ENCODE measurements at regions not wholly inside any gene's neighbourhood (a gene's known extent, or its start where the extent isn't known, plus 50 kb on each side); places are given as distances from the start of the nearest gene placed in this dataset.
A peak's percentile ranks its signal among the peaks of the same experiment; 100 is the strongest.

DNA sequence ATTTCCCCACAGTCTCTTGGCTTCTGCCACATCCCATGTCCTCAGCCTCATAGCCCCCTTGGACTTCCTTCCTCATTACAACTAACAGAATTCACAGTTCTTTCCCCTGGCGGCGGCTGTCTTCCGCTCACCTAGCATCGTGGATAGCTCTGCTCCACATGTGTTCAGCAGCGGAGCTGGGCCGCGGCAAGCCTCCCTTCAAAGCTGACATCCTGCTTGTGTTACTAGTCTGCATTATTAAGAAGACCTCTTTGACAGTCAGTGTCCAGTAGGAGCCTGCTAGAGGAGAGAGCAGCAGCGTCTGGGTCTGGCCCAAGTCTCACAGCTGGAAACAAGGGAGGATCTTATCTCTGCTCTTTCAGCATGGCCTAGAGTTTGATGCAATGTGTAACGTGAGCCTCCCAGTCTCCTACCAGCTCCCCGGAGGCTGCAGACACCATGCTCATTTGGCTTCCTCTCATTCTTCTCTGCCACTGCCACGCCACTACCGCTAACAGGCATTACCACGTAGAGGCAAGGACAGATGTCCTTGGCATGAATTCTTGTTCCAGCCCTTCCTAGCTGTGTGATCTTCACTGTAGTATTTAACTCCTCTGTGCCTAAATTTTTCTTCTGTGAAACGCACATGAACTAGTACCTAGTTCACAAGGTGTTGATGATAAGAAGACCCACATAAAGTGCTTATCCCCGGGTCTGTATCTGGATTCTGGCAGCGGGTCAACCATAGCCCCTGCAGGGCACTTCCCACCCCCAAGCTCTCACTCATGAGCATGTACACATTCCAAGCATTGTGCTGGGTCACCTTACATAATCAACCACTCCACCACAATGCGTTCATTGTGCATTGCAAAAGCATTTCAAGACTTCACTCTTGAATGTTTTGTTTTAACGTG lies 107.1 kb upstream of the BACH2 start:
- DNase-seq (ENCODE audit: low read depth in 2 of 2): peak; percentile 53 to 55

DNA sequence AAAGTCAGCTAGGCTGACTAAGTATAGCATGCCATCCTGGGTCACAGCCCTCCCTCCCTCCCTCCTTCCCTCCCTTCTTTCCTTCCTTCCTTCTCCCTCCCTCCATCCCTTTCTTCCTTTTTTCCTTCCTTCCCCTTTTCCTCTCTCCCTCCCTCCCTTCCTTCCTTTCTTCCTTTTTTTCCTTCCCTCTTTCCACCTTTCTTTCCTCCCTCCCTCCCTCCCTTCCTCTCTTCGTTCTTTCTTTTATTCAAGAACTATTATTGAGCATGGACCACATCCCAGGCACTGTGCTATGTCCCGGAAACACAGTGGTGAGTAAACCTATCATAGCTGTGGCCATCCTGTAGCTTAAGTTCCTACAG lies 106.2 kb upstream of the BACH2 start:
- no peak for DNase-seq (ENCODE audit: low read depth in 2 of 2)

GRCh38 chr6:90401933-90402830 lies 105.5 kb upstream of the BACH2 start:
- no peak for DNase-seq (ENCODE audit: low read depth in 2 of 2)

DNA sequence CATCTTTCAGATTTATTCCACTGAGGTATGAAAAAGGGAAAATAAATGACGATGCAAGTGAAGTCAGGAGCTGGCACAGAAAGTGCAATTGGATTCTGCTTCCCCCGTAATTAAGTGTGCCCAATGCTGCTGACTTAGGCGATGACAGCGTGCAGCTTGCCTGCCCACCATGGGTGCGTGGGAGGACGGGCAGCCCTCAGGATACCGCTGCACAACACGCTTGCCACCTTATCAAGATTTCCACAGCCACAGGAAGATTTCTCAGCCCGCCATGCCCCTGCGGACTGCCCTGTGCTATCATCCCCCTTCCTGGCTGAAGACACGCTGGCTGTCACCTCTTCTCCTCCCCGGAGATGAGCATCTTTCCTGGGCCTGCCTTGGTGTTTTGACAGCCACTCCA lies 103.3 kb upstream of the BACH2 start:
- DNase-seq (ENCODE audit: low read depth in 2 of 2): no peak

DNA sequence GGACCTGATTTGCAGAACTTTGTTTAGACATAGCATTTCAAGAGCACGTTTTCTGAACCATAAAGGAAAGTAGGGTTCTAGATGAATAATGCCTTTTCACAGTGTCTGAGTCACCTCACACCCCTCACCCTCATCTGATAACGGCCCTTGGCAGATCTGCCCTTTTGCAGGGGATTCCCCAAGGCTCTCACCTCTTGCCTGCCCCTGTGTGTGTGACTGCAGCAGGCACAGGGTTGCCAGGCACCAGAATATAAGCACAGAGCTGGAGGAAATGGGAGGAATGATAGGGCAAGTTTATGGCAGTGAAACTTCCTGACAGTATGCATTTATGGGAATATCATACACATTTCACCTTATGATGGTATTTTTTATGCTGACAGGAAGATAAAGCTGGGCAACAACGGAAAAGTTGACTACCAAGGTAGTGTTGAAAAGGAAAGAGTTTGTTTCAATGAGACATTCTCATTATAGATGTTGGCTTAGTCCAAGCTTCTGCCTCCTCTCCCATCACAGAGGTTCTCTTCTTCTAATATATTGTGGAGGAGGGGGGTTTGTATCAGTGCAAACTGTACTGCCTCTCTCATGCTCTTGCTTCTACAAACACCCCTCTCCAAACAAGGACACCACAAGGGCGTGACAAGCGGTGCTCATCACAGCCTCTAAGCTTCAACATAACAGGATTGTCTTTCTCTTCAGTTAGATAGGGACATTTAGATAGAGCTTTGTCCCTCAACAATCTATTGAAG lies 101.5 kb upstream of the BACH2 start:
- no peak for DNase-seq (ENCODE audit: low read depth in 2 of 2)

- DNase-seq (ENCODE audit: low read depth in 2 of 2): no peak
Observed at GRCh38 chr6:90397047-90397446, 100.4 kb upstream of the BACH2 start.

DNA sequence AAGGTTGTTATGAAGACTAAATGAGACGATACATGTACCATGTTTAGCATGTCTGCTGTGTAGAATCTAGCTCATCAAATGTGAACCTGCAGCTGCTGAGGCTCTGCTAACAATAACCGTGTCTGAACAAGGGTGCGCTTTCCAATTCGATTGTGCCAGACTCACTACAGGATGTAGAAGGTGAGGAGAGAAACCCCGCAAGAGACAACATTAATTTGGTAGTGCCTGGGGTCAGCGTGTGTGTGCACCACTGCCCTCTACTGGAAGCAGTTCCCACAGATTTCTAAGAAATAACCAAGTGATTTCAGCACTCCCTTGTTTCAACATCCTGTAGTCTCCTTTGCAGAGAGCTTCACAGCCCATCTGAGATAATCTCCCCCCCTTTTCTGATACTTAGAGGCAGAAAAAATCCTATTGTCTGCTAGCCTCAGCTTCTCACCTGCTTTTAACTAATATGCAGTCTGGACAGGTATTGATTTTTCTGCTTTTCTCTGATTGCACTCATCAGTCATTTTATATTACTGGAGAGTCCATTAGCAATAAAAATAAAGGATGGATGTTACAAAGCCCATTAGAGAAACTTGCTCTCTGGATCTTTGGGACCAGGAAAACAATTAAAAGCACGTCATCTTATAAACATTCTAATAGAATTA lies 96.7 kb upstream of the BACH2 start:
- peak in 1 of 2 experiments; percentile 32 for DNase-seq (ENCODE audit: low read depth in 2 of 2)

DNA sequence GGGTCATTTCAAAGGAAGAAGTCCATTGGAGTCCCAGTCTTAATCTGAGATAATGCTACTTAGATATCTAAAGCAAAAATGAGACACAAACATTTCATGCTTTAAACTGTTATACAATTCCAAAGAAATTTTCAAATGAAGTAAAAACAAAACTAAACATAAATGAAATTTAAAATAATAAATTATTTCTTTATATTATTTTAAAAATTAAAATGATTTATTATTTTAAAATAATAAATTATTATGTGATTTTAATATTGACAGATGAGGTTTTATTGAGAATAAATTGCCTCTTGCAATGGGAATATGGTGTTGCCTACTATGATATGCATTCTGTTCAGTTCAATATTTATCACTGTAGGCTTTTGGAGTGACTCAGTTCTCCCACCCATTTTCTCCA lies 93.7 kb upstream of the BACH2 start:
- DNase-seq (ENCODE audit: low read depth in 2 of 2): no peak

GRCh38 chr6:90388395-90388794 lies 91.8 kb upstream of the BACH2 start:
- DNase-seq (ENCODE audit: low read depth in 2 of 2): no peak

DNA sequence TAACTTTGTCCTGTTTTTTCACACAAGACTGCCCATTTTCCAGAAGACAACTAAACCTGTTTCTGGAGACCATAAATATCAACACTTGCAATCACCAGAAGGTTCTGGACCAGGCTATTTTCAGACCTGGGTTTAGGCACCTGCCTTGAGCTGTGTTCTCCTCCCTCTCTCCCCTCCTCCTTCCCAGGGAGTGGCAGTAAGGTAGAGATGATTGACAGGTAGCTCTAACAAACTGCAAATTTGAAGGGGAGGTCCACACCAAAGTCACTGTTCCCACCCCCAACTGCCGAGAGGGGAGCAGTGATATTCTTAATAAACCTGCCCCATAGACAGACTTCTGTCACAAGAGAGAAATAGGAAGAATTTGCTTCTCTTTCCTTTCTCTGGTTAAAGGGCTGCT lies 91.2 kb upstream of the BACH2 start:
- no peak for DNase-seq (ENCODE audit: low read depth in 2 of 2)

DNA sequence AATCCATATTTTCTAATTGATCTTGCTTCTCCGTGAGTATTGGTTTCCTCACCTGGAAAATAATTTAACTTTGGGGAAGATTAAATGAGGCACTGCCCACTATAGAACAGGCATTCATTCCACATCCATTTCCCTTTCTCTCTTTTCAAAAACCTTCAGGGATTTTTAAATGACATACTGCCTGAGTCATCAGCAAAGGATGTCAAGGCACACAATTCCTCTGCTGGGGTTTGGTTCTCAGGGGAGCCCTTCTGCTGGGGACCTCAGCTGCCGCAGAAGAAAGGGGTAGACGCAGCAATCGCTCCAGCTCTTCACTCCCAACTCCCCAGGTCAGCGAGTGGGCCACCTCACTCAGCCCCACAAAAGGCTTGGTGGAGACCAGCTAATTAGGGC lies 90.7 kb upstream of the BACH2 start:
- DNase-seq (ENCODE audit: low read depth in 2 of 2): no peak

- no peak for DNase-seq (ENCODE audit: low read depth in 2 of 2)
Observed at GRCh38 chr6:90386399-90387382, 90.0 kb upstream of the BACH2 start.

DNA sequence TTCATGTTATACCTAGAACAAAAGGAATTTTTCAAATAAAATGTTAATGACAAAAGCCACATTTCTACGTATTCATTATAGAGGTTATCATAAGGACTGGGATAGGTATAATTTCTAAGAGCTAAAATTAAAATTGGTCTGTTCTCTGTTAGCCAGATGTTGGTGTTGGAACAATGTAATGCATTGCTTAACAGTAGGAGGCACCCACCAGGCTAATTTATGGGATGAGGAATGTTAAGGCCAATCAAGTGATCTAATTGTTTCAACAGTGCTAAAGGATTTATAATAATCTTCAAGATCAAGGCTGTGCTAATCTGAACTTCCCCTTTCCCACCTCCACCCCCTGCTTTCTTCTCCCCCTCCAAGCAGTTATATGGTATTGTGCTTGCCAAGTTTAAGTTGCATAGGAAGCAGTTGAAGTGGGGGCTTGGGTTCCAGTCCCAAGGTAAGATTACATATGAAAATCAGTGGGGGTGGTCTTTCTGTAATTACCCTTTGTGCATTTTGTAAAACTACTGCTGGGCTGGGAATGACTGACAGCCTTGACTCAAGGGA lies 89.2 kb upstream of the BACH2 start:
- DNase-seq (ENCODE audit: low read depth in 2 of 2): no peak

GRCh38 chr6:90384720-90385119 lies 88.1 kb upstream of the BACH2 start:
- DNase-seq (ENCODE audit: low read depth in 2 of 2): no peak

DNA sequence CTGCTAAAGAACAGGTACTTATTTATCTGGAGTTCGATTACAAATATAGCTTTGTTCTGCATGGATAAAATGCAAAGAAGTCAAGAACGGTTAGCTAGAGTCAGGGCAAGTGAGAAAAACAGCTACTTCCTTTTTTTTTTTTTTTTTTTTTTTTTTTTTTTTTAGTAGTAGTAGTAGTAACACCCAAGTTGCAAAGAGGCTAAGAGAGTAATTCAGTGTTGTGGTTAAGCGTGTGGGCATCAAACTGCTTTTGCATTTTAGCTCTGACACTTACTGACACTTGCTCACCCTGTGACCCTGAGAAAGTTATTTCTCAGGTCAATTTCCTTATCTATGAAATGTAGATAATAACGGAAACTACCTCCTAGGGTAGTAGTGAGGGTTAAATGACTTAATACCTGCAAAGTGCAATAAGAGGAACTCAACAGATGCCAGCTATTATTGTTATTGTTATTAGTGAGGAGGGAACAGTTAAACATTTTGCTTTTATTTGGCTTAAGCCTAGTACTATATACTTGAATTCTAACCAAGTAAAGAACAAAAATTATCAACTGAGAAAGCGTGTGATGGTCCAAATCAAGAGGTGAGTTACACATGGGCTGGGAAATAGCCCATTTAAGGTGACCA lies 86.7 kb upstream of the BACH2 start:
- no peak for DNase-seq (ENCODE audit: low read depth in 2 of 2)

DNA sequence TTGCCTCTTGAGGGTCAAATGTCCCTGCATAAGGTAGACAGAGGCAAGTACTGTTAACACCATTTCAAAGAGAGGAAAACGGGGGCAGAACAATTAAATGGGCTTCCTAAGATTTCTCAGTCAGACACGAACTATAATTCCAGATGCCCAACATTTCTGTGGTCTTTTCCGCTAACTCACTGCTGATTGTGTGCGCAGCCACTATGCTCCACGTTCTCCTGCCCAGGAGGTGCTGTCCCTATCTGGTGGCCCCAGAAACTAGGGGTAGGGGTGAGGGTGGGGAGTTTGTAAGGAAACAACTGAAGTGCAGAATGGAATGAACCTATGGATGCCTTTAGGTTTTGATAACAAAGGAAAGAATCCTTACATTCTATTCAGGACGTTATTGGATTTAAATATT lies 86.1 kb upstream of the BACH2 start:
- no peak for DNase-seq (ENCODE audit: low read depth in 2 of 2)

DNA sequence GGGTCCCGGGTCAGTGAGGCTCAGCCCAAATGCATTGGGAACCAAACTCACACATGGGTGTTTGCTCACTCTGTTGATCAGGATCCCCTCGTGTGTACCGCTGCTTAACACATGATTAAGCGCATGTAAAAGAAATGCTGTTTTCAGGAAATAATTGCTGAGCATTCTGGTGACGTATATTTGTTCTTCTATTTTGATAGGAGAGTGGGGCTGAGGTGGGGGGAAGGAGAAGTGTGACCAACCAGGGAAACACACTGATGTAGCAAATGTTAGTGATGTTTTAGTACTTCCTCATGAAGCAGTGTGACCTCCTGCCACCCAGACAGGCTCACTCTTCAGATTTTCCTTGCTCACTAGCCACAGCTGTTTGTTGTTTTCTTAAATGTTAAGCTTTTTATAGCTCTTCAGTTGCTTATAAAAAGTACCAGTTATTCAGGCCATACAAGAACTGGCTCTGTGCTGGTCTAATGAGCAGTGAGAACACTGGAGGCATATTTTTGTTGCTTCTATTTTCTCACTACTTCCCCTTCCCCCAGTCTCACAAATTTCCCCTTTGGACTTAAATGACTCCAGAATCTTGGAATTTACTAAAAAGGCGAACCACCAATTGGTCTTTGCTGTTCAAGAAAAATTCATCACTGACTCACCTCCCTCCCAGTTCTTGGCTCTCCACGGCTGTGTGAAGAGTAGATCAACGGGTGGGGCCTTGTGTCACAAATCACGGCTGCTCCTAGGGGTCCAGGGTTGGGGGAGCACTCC lies 79.2 kb upstream of the BACH2 start:
- DNase-seq (ENCODE audit: low read depth in 2 of 2): peak; percentile 75 to 77

- no peak for DNase-seq (ENCODE audit: low read depth in 2 of 2)
Observed at GRCh38 chr6:90374201-90374600, 77.6 kb upstream of the BACH2 start.

GRCh38 chr6:90372885-90373284 lies 76.2 kb upstream of the BACH2 start:
- no peak for DNase-seq (ENCODE audit: low read depth in 2 of 2)

All from fibroblast of skin of left biceps (primary cell).